Pancreas (tissue), 10 donors: ENCODE measurements at regions not wholly inside any gene's neighbourhood (a gene's known extent, or its start where the extent isn't known, plus 50 kb on each side); places are given as distances from the start of the nearest gene placed in this dataset.
"Not testable (repeated sequence)": the region's sequence is repeated elsewhere in the genome, so short reads cannot be mapped to it uniquely, and the experiment has no call there.

Experiments
- ATAC-seq, 4 donors: fragments of 200-7000 bp; cut with Tn5 transposase; one replicate each; pipeline versions ENCODE4 v1.8.0 to v1.9.1; 2020; ENCODE audit warnings: mild to moderate bottlenecking in 4 of 4, moderate library complexity in 4 of 4
- DNase-seq, 6 donors: peaks; one replicate each; pipeline ENCODE4 v3.0.0-alpha.2; 2020
- FAIRE-seq: peaks from 2 replicates; lab custom pipeline; 2012; peaks lifted over from hg19 to GRCh38; lab: Jason Lieb, UNC
- H3K27ac ChIP-seq, 4 donors: fragments of 200-600 bp; sonication (generic); 1 replicate in 3 of 4; 2 replicates in 1 of 4; pipeline versions ENCODE4 v1.5.0 to v1.8.0; 2020
- H3K27me3 ChIP-seq, 4 donors: fragments of 200-600 bp; one replicate each; pipeline ENCODE4 v1.8.0; 2021
- H3K36me3 ChIP-seq, 3 donors: fragments of 200-600 bp; sonication (generic) in 1 of 3; one replicate each; pipeline versions ENCODE4 v1.5.0 to v1.8.0; 2020 to 2021
- H3K4me1 ChIP-seq, 3 donors: fragments of 200-600 bp; one replicate each; pipeline ENCODE4 v1.8.0; 2021
- H3K4me3 ChIP-seq, 4 donors: fragments of 200-600 bp; sonication (generic) in 2 of 4; one replicate each; pipeline versions ENCODE4 v1.5.0 to v1.8.0; 2020 to 2021
- H3K9me3 ChIP-seq, 4 donors: fragments of 200-600 bp; one replicate each; pipeline ENCODE4 v1.8.0; 2021
- WGBS, 2 donors: extraction: QIAGEN DNeasy Blood & Tissue Kit; methylation state at CpG; one replicate each; pipeline ENCODE4 v1.1.7; 2013; 5-methylcytosine and 5-hydroxymethylcytosine counted together
- intact Hi-C, 3 donors: fragments of 100-400 bp; cut with DNase I; formaldehyde crosslinking; loops; one replicate each; pipeline versions ENCODE4 v1.11.1 to v1.14.2; 2022
- TF ChIP-seq, protein P1 (sequence below), 4 donors: fragments of 200-600 bp; sonication (generic) in 3 of 4; IDR thresholded peaks; one replicate each; pipeline versions ENCODE4 v1.5.0 to v1.8.0; 2021; ENCODE audit warnings: antibody characterized with exemption in 4 of 4
- donor health status: healthy with polysubstance abuse.
- donor health status: DM: no; HTN: no; CAD: no; lungs with moderate emphysema.
- donor health status: DM: no; HTN: no; CAD: no.
- donor health status: control.
- donor health status: control.
- donor health status: Bipolar disorder and iron deficiency.
- donor health status: DM: yes; HTN: yes; CAD: no.
- donor health status: DM: no; HTN: no; CAD: no.
- donor health status: DM: no; HTN: no; CAD: no.
- donor health status: DM: yes; HTN: yes; CAD: no.

DNA sequence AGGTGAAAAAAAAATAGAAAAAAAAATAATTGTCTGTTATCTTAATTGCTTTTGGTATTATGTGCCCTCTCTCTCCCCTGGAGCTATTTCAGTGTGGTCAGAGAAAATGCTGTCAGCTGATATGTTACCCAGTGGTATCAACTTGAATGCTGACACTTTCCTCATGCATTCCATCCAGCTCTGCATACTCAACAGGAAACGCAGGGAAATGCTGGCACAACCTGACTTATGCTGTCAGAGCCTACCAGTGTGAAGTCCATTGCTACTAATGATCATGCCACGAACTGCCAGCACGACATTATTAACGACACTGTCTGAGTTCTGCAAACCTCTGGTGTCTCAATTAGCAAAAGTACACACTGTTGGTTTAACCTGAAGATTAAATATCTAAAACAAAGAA lies 182.8 kb downstream of the ZWINT start:
- TF ChIP-seq, protein P1, sequence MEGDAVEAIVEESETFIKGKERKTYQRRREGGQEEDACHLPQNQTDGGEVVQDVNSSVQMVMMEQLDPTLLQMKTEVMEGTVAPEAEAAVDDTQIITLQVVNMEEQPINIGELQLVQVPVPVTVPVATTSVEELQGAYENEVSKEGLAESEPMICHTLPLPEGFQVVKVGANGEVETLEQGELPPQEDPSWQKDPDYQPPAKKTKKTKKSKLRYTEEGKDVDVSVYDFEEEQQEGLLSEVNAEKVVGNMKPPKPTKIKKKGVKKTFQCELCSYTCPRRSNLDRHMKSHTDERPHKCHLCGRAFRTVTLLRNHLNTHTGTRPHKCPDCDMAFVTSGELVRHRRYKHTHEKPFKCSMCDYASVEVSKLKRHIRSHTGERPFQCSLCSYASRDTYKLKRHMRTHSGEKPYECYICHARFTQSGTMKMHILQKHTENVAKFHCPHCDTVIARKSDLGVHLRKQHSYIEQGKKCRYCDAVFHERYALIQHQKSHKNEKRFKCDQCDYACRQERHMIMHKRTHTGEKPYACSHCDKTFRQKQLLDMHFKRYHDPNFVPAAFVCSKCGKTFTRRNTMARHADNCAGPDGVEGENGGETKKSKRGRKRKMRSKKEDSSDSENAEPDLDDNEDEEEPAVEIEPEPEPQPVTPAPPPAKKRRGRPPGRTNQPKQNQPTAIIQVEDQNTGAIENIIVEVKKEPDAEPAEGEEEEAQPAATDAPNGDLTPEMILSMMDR (IDR thresholded peaks at IDR 0.05), result no peak
- no peak for ATAC-seq
- 10 to 16% methylated on average over 4 of the region's 4 CpGs for WGBS, 2 donors
- Histone ChIP-seq H3K9me3 (no peaks in the 10 kb centered on the region), H3K27ac (no peak overlapping the region), H3K27me3 (no peaks in the 10 kb centered on the region), H3K4me1 (no peaks in the 10 kb centered on the region), H3K4me3 (no peak overlapping the region), H3K36me3 (no peaks in the 10 kb centered on the region)
- DNase-seq, result no peak
- no peak for FAIRE-seq
- intact Hi-C loops, result no loop called here

DNA sequence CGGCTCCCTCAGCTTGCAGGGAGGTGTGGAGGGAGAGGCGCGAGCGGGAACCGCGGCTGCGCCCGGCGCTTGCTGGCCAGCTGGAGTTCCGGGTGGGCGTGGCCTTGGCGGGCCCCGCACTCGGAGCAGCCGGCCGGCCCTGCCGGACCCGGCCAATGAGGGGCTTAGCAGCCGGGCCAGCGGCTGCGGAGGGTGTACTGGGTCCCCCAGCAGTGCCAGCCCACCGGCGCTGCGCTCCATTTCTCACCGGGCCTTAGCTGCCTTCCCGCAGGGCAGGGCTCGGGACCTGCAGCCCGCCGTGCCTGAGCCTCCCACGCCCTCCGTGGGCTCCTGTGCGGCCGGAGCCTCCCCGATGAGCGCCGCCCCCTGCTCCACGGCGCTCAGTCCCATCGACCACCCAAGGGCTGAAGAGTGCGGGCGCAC lies 206.0 kb downstream of the ZWINT start:
- intact Hi-C loops, H3K36me3 ChIP-seq, ATAC-seq, H3K4me1 ChIP-seq, H3K27me3 ChIP-seq, FAIRE-seq, H3K9me3 ChIP-seq, H3K4me3 ChIP-seq, H3K27ac ChIP-seq: not testable (repeated sequence)
- peak in 2 of 6 donors; percentile 13 to 41 for DNase-seq
- WGBS, 2 donors, result 89 to 95% methylated on average over 41 of the region's 41 CpGs

DNA sequence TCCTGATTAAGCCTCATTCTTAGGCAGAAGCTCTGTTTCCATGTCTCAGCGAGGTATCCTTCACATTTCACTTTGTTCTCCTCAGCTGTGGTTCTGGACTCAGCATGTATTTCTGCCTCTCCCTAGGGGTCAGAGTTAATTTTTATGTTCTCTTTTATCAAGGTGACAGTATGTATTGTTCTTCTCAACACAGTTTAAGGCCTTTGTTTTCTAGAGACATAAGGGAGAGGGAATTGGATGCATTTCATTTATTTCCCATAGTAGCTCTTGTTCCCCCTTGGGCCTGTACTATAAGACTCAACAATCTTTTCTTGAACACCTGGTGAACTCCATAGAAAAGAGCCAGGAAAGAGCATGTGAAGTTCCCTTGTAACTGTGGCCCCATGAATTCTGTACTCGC lies 214.3 kb downstream of the ZWINT start:
- Histone ChIP-seq H3K27ac (no peak overlapping the region), H3K27me3 (no peaks in the 10 kb centered on the region), H3K4me1 (no peaks in the 10 kb centered on the region), H3K9me3 (no peaks in the 10 kb centered on the region), H3K36me3 (no peaks in the 10 kb centered on the region), H3K4me3 (no peak overlapping the region)
- no peak for FAIRE-seq
- no peak for DNase-seq
- ATAC-seq, result no peak
- intact Hi-C loops, result no loop called here
- TF ChIP-seq, protein P1 (IDR thresholded peaks at IDR 0.05), result no peak
- WGBS, 2 donors, result 59 to 71% methylated on average over 2 of the region's 2 CpGs

DNA sequence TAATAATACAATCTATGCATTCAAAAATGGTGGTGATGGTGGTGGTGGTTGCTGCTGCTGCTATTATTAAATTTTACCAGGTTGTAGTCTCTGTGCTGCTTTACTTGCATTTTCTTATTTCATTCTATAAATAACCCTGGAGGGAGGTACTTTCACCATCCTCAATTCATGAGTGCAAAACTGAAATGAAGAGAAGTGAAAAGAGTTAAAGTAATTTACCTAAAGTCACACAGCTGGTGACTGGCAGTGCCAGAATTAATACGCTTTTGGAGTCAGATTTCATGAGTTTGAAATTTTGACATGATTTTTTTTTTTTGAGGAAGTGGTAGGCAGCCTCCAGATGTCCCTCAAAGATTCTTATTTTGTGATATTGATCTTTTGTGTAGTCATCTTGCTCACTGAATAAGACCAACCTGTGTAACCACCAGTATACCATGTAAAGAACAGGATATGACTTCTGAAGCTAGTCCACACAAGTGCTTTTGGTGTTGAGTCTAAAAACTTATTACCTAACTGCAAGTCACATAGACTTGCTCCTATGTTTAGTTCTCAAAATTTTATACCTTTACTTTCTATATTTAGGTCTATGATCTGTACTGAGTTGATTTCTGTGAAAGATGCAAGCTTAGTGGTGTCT lies 218.8 kb downstream of the ZWINT start:
- H3K4me1 ChIP-seq, result no peaks in the 10 kb centered on the region
- whole genome bisulfite sequencing, 2 donors, result 37 to 54% methylated on average over 1 of the region's 1 CpG
- DNase-seq (no peak), FAIRE-seq (no peak), ATAC-seq (no peak)
- intact Hi-C loops, result no loop called here
- TF ChIP-seq, protein P1 (IDR thresholded peaks at IDR 0.05), result no peak
- no peaks in the 10 kb centered on the region for H3K9me3 ChIP-seq
- no peaks in the 10 kb centered on the region for H3K36me3 ChIP-seq
- no peak overlapping the region for H3K27ac ChIP-seq
- H3K4me3 ChIP-seq, result no peak overlapping the region
- no peaks in the 10 kb centered on the region for H3K27me3 ChIP-seq

DNA sequence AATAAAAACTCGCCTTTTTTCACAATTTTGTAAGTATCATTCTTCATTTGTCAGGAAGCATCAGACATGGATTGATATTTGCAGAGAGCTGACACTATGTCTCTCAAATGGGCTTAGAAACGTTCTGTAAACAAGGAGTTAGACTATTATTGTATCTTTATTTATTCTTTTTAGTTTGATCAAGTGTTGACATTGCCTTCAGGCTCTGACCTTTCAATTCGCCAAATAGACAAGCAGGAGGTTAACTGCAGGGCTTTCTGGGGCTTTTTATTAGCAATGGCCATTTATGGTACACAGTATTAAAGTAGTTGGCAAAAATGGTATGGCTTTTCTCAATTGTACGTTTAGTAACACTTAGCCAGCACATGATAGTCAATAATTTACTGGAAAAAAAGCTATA lies 221.7 kb downstream of the ZWINT start:
- no peaks in the 10 kb centered on the region for H3K27me3 ChIP-seq
- no peaks in the 10 kb centered on the region for H3K4me1 ChIP-seq
- H3K27ac ChIP-seq, result no peak overlapping the region
- TF ChIP-seq, protein P1 (IDR thresholded peaks at IDR 0.05), result no peak
- no peak overlapping the region for H3K4me3 ChIP-seq
- intact Hi-C loops, result no loop called here
- WGBS, 2 donors, result 12 to 16% methylated on average over 4 of the region's 4 CpGs
- ATAC-seq (no peak), DNase-seq (no peak), FAIRE-seq (no peak)
- H3K9me3 ChIP-seq, result no peaks in the 10 kb centered on the region
- no peaks in the 10 kb centered on the region for H3K36me3 ChIP-seq
